ENCODE measurements at regions not wholly inside any gene's neighbourhood (a gene's known extent, or its start where the extent isn't known, plus 50 kb on each side); places are given as distances from the start of the nearest gene placed in this dataset.

GRCh38 chr4:13056630-13057189 lies 427.4 kb downstream of the RAB28 start:
- no peak overlapping the region for H4K91ac ChIP-seq (ENCODE audit: insufficient read depth, low read depth, low read length)

More at GRCh38 chr4:13056630-13057189, 427.4 kb downstream of the RAB28 start:
- ChIA-PET CTCF (interaction anchor here (0.6 kb wide), 1 partner anchor 1175 kb away, joined by 3 read pairs; no protein-coding TSS in a partner anchor), POLR2A (ENCODE audit: unreplicated experiment) (no interaction called here)
- Histone ChIP-seq H3K9me3 (ENCODE audit: control insufficient read depth, insufficient read depth, low read length) (peaks cover 11% of the 10 kb centered on the region), H3K27ac (ENCODE audit: insufficient read depth, low read length) (no peak overlapping the region), H3K9me1 (ENCODE audit: insufficient read depth, low read length) (no peaks in the 10 kb centered on the region), H3K36me3 (ENCODE audit: control insufficient read depth, insufficient read depth, low read length) (no peaks in the 10 kb centered on the region), H2BK15ac (ENCODE audit: low read depth, low read length) (no peak overlapping the region), H2BK5ac (ENCODE audit: low read depth, low read length, poor library complexity, severe bottlenecking) (no peak overlapping the region), H3K4me1 (ENCODE audit: control insufficient read depth, insufficient read depth, low read length) (no peaks in the 10 kb centered on the region), H3K9ac (ENCODE audit: low read depth, low read length) (no peak overlapping the region), H4K20me1 (ENCODE audit: insufficient read depth, low read length) (no peaks in the 10 kb centered on the region), H3K79me1 (ENCODE audit: low read depth in 1 of 2, low read length in 2 of 2) (no peaks in the 10 kb centered on the region), H2AFZ (replicated peaks; ENCODE audit: low read length, poor library complexity) (no peak overlapping the region), H3K23ac (ENCODE audit: low read depth, low read length) (no peak overlapping the region), H2BK120ac (ENCODE audit: low read depth, low read length) (no peak overlapping the region), H3K4me2 (ENCODE audit: low read depth, low read length) (no peak overlapping the region), H3K4me3 (ENCODE audit: insufficient read depth, low read depth, low read length) (no peak overlapping the region), H2AK5ac (ENCODE audit: low read depth, low read length) (no peak overlapping the region), H4K8ac (ENCODE audit: low read depth in 2 of 2, low read length in 2 of 2) (no peak overlapping the region), H3K4ac (ENCODE audit: low read depth, low read length) (no peak overlapping the region), H4K5ac (ENCODE audit: low read depth, low read length) (no peak overlapping the region), H3K18ac (ENCODE audit: low read depth, low read length) (no peak overlapping the region), H3K56ac (ENCODE audit: extremely low read depth, insufficient read depth, low read length) (no peak overlapping the region), H2BK20ac (ENCODE audit: low read depth, low read length) (no peak overlapping the region), H3K14ac (replicated peaks; ENCODE audit: low read depth, low read length) (no peak overlapping the region), H2AK9ac (replicated peaks; ENCODE audit: low read depth, low read length, poor library complexity) (no peak overlapping the region), H3K27me3 (ENCODE audit: control insufficient read depth, insufficient read depth, low read length) (no peaks in the 10 kb centered on the region)
- ATAC-seq (ENCODE audit: low read depth), result no peak
- in situ Hi-C loops (cut with MboI; ENCODE audit: low sequenced_read_pairs) (no loop called here), intact Hi-C loops (cut with micrococcal nuclease) (no loop called here), dilution Hi-C loops (cut with HindIII; ENCODE audit: low sequenced_read_pairs, unreplicated experiment) (no loop called here)
- no peak for DNase-seq
- no CpG with 5 or more reads among the region's 4 CpGs for WGBS, 2 experiments (ENCODE audit: extremely low coverage in 2 of 2, insufficient read length in 1 of 2)
- no peak for TF ChIP-seq NFE2L2 (IDR thresholded peaks at IDR 0.05; ENCODE audit: low read depth, low read length)
- TF ChIP-seq POLR2A (IDR thresholded peaks at IDR 0.05; ENCODE audit: low read depth, low read length), result no peak
- TF ChIP-seq ELK1 (IDR thresholded peaks at IDR 0.05; ENCODE audit: borderline replicate concordance, low read depth, low read length), result no peak
- no peak for TF ChIP-seq RCOR1 (IDR thresholded peaks at IDR 0.05; ENCODE audit: insufficient replicate concordance, low read length)
- TF ChIP-seq MXI1 (IDR thresholded peaks at IDR 0.05; ENCODE audit: borderline replicate concordance, low read depth, low read length), result no peak
- TF ChIP-seq SMC3 (IDR thresholded peaks at IDR 0.05; ENCODE audit: low read depth, low read length), result no peak
- no peak for TF ChIP-seq FOS (IDR thresholded peaks at IDR 0.05; ENCODE audit: low read depth, low read length)
- TF ChIP-seq CHD1 (IDR thresholded peaks at IDR 0.05; ENCODE audit: low read depth, low read length), result no peak
- no peak for TF ChIP-seq MAZ (IDR thresholded peaks at IDR 0.05; ENCODE audit: borderline replicate concordance, low read depth, low read length)
- TF ChIP-seq BHLHE40 (IDR thresholded peaks at IDR 0.05; ENCODE audit: low read depth, low read length), result no peak
- no peak for TF ChIP-seq CEBPB (IDR thresholded peaks at IDR 0.05; ENCODE audit: low read depth, low read length)
- TF ChIP-seq RAD21 (IDR thresholded peaks at IDR 0.05; ENCODE audit: low read length), result no peak
- no peak for TF ChIP-seq RFX5 (IDR thresholded peaks at IDR 0.05; ENCODE audit: low read depth, low read length)
- no peak for TF ChIP-seq MAFK (IDR thresholded peaks at IDR 0.05; ENCODE audit: low read depth, low read length)
- no peak for TF ChIP-seq USF2 (IDR thresholded peaks at IDR 0.05; ENCODE audit: low read depth, low read length)
- BruUV-seq (replicated peaks), result no TSS peak
